HG02840 (cell line): ENCODE measurements at regions not wholly inside any gene's neighbourhood (a gene's known extent, or its start where the extent isn't known, plus 50 kb on each side); places are given as distances from the start of the nearest gene placed in this dataset.
A peak's percentile ranks its signal among the peaks of the same experiment; 100 is the strongest.

Experiments
- ATAC-seq: cut with Tn5 transposase; IDR thresholded peaks from one replicate; pipeline ENCODE4 v1.9.1; 2021; ENCODE audit warnings: mild to moderate bottlenecking, moderate library complexity, moderate number of reproducible peaks; ENCODE audit not compliant: unreplicated experiment, low FRiP score

GRCh38 chr5:54659700-54660131, 142.2 kb downstream of the SNX18 start:
- ATAC-seq = no peak

GRCh38 chr5:54658010-54658409, 140.5 kb downstream of the SNX18 start:
- no peak for ATAC-seq

GRCh38 chr5:54656261-54656728, 138.7 kb downstream of the SNX18 start:
- ATAC-seq = no peak

- no peak for ATAC-seq
These were observed 138.2 kb downstream of the SNX18 start for GRCh38 chr5:54655761-54656160.

DNA sequence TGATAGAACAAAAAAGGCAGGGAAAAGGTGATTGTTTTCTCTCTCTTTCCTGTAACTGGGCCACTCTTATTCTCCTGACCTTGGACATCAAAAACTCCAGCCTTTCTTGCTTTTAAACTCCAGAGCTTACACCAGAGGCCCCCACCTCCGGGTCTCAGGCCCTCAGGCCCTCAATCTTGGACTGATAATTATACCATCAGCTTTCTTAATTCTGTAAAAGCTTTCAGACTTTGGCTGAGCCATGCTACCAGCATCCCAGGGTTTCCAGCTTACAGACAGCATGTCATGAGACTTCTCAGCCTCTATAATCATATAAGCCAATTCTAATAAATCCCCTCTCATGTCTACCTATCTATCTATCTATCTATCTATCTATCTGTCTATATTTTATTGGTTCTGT, 137.7 kb downstream of the SNX18 start:
- no peak for ATAC-seq

DNA sequence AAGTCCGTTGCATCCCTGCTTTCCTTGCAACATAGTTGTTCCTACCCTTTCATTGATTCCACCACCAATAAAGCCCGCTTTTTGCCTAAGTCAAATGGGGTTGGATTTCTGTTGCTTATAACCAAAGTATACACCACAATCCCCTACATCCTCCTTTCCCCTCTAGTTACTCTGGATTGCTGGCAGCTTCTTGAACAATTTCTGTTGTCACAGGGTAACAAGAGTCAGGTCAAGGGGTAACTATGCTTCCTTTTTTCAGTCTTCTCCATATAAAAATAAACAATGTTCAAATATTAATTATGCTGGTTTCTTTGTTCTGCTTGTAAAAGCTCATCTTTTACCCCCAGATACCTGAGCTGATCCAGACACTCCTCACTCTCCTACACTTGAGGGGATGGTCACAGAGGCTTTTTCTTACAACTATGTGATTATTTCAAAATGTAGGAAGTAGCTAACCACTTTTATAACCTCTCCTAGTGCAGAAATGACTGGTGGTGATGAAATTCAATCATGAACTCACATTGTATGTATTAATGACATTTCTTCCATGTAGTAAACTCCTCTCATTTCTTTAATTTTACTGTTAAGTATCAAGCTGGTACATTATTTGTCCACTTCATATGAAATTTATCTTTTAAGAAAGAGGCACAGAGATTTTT, 136.5 kb downstream of the SNX18 start:
- no peak for ATAC-seq

GRCh38 chr5:54651482-54652076, 134.0 kb downstream of the SNX18 start:
- no peak for ATAC-seq

DNA sequence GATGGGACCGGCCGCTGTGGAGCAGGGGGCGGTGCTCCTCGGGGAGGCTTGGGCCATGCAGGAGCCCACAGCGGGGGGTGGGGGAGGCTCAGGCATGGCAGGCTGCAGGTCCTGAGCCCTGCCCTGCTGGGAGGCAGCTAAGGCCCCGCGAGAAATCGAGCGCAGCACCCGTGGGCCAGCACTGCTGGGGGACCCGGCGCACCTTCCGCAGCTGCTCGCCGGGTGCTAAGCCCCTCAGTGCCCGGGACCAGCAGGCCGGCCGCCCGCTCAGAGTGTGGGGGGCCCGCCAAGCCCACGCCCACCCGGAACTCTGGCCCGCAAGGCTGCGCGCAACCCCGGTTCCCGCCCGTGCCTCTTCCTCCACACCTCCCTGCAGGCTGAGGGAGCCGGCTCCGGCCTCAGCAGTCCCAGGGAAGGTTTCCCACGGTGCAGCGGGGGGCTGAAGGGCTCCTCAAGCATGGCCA, 131.5 kb downstream of the SNX18 start:
- no peak for ATAC-seq

- ATAC-seq = peak; percentile 90
These were observed 129.0 kb downstream of the SNX18 start for GRCh38 chr5:54646356-54647101.

DNA sequence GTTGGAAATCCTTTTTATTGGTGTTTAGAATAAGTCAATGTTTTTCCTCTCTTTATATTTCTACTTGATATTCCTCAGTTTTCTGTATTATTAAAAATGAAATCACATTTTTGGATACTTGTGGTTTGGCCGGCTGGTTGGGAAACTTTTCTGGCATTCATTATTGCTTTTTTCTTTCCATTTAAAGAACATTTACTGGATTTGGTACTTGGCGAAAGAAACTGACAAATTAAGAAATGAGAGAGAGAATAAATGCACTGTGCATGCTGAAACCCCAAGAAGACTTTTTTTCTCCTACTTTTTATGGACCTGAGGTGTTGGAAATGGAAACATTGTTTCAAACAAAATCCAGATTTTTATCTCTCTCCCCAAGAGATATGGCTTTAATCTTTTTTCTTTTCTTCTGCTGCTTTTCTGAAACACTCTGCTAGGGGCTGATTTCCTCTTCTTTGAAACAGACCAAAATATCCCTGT, 128.4 kb downstream of the SNX18 start:
- ATAC-seq = no peak

DNA sequence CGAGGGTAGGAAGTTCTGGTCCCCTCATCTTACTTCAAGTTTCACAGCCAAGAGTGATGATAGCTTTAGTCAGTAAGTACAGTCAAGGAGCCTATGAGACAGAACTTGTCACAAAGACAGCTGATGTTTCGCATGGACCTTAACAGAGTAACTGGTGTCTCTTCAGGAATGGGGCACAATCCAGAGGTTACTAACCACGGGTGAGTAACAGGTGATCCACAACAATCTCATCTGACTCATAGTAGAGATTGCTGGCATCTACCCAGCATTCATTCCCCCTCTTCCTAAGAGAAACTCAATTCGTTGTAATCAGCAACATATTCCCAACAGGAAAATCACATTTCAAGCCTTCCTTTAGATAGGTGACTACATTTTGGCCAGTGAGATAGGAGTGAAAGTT, 126.7 kb downstream of the SNX18 start:
- ATAC-seq = no peak

- no peak for ATAC-seq
These were observed 126.1 kb downstream of the SNX18 start for GRCh38 chr5:54643685-54644106.

DNA sequence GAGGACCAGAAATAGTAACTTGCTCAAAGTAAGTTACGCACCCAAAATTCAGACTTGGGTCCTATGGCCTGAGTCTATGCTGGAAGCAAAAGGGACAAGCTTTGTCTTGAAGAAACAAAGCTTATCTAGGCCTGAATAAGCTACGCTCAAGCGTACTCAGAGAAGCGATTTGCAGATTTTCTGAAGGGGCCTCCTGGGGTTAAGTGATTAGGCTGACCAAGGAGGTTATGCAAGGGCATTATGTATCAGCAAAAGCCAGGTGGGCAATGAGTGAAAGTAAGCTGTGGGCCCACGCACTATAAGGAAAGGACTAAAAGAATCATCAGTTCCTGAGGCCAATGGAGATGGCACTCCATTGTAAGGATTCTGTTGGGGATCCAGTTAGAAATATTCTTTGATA, 122.1 kb downstream of the SNX18 start:
- ATAC-seq = no peak

DNA sequence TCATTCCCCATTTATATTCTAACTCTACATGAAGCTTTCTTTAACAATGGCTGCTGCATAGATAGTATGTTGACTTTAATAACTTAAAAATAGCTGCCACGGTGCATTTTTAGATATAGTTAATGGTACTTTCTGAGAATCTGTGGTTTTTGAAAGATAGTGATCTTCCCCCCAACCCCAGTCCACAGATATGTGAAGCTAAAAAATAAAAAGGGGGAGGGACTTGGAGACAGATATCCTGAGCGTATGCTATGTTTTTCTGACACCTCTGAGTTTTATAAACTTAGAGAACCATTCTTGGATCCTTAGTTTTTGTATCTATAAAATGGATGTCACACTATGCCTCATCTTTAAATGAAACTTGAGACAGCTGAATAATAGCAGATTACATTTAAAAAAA, 120.5 kb downstream of the SNX18 start:
- no peak for ATAC-seq

- ATAC-seq = no peak
These were observed 120.1 kb downstream of the SNX18 start for GRCh38 chr5:54637654-54638053.

GRCh38 chr5:54634089-54634488, 116.5 kb downstream of the SNX18 start:
- no peak for ATAC-seq

- no peak for ATAC-seq
These were observed 114.7 kb downstream of the SNX18 start for GRCh38 chr5:54632131-54632701.

- ATAC-seq = no peak
These were observed 113.3 kb downstream of the SNX18 start for GRCh38 chr5:54630738-54631359.

GRCh38 chr5:54629115-54629514, 111.6 kb downstream of the SNX18 start:
- no peak for ATAC-seq

DNA sequence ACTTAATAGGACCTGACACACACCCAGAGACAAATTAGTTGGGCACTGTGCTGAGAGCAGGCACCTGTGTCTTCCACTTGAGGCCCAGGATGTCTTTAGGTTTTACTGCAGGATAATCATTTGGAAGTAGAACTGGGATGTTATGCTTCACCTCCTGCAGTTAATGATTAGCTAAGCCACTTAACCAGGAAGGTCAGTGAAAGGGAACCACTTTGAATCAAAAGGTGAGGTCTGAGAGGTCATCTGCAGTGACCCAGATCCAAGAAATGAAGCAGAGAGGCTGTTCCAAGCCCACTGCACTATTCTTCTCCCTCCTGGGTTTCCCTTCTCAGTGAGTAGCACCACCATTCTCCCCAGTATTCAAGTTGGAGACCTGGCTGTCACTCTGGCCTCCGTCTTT, 110.5 kb downstream of the SNX18 start:
- ATAC-seq = no peak

- no peak for ATAC-seq
These were observed 108.8 kb downstream of the SNX18 start for GRCh38 chr5:54626407-54626806.
